ENCODE measurements at regions not wholly inside any gene's neighbourhood (a gene's known extent, or its start where the extent isn't known, plus 50 kb on each side); places are given as distances from the start of the nearest gene placed in this dataset.

- TF ChIP-seq, protein P1, sequence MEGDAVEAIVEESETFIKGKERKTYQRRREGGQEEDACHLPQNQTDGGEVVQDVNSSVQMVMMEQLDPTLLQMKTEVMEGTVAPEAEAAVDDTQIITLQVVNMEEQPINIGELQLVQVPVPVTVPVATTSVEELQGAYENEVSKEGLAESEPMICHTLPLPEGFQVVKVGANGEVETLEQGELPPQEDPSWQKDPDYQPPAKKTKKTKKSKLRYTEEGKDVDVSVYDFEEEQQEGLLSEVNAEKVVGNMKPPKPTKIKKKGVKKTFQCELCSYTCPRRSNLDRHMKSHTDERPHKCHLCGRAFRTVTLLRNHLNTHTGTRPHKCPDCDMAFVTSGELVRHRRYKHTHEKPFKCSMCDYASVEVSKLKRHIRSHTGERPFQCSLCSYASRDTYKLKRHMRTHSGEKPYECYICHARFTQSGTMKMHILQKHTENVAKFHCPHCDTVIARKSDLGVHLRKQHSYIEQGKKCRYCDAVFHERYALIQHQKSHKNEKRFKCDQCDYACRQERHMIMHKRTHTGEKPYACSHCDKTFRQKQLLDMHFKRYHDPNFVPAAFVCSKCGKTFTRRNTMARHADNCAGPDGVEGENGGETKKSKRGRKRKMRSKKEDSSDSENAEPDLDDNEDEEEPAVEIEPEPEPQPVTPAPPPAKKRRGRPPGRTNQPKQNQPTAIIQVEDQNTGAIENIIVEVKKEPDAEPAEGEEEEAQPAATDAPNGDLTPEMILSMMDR (conservative IDR thresholded peaks at IDR 0.05; ENCODE audit: low read length) = no peak
- TF ChIP-seq EZH2phosphoT487 (IDR thresholded peaks at IDR 0.05; ENCODE audit: borderline replicate concordance) = no peak
- H3F3A ChIP-seq (ENCODE audit: low read depth) = no peaks in the 10 kb centered on the region
- no peaks in the 10 kb centered on the region for H3K27me3 ChIP-seq (ENCODE audit: insufficient read depth, low read length, poor library complexity, severe bottlenecking)
- no peaks in the 10 kb centered on the region for H3K36me3 ChIP-seq (ENCODE audit: insufficient read depth, low read length)
- no peak overlapping the region for H2AFZ ChIP-seq (ENCODE audit: low read length)
- H3K9ac ChIP-seq (ENCODE audit: low read depth, low read length, poor library complexity, severe bottlenecking) = no peak overlapping the region
- no peaks in the 10 kb centered on the region for H3K9me2 ChIP-seq (replicated peaks; ENCODE audit: low read depth, low read length)
- H3K4me1 ChIP-seq (ENCODE audit: insufficient read depth, low read length, poor library complexity, severe bottlenecking) = no peaks in the 10 kb centered on the region
- H3K79me2 ChIP-seq (ENCODE audit: insufficient read depth, low read length) = no peaks in the 10 kb centered on the region
- H4K20me1 ChIP-seq (ENCODE audit: insufficient read depth, low read length, poor library complexity, severe bottlenecking) = no peaks in the 10 kb centered on the region
- no peak overlapping the region for H3K4me2 ChIP-seq (ENCODE audit: low read depth, low read length, poor library complexity, severe bottlenecking)
- no peak overlapping the region for H3K4me3 ChIP-seq (ENCODE audit: low read length, poor library complexity, severe bottlenecking)
- H3K9me3 ChIP-seq (ENCODE audit: insufficient read depth, low read depth, low read length) = no peaks in the 10 kb centered on the region
These were observed 353.8 kb upstream of the PLXNA2 start for GRCh38 chr1:208598021-208598420.

DNA sequence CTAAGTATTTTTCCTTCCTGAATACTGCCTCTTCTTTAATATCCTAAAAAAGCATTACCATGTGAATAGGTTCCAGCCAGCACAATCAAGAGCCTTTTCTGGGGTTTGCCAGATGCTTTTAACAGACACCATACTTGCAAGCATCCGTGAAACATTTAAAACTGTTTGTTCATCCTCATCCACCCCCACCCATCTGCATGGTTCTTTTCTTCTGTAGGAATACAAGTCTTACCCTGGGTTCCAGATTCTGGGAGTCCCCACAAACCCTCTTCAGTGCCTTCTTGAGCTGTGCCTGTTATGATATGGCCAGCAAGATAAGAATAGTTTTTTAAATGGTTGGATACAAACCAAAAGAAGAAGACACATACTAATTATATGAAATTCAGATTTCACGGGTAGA lies 354.9 kb upstream of the PLXNA2 start:
- Histone ChIP-seq H3K9me2 (replicated peaks; ENCODE audit: low read depth, low read length) (no peaks in the 10 kb centered on the region), H3K27me3 (ENCODE audit: insufficient read depth, low read length, poor library complexity, severe bottlenecking) (no peaks in the 10 kb centered on the region), H3K4me2 (ENCODE audit: low read depth, low read length, poor library complexity, severe bottlenecking) (no peak overlapping the region), H2AFZ (ENCODE audit: low read length) (no peak overlapping the region), H3K9me3 (ENCODE audit: insufficient read depth, low read depth, low read length) (no peaks in the 10 kb centered on the region), H3K4me1 (ENCODE audit: insufficient read depth, low read length, poor library complexity, severe bottlenecking) (no peaks in the 10 kb centered on the region), H3F3A (ENCODE audit: low read depth) (no peaks in the 10 kb centered on the region), H3K36me3 (ENCODE audit: insufficient read depth, low read length) (no peaks in the 10 kb centered on the region), H3K9ac (ENCODE audit: low read depth, low read length, poor library complexity, severe bottlenecking) (no peak overlapping the region), H3K4me3 (ENCODE audit: low read length, poor library complexity, severe bottlenecking) (no peak overlapping the region), H3K79me2 (ENCODE audit: insufficient read depth, low read length) (no peaks in the 10 kb centered on the region), H4K20me1 (ENCODE audit: insufficient read depth, low read length, poor library complexity, severe bottlenecking) (no peaks in the 10 kb centered on the region)
- TF ChIP-seq EZH2phosphoT487 (IDR thresholded peaks at IDR 0.05; ENCODE audit: borderline replicate concordance) = no peak
- TF ChIP-seq, protein P1 (conservative IDR thresholded peaks at IDR 0.05; ENCODE audit: low read length) = no peak

DNA sequence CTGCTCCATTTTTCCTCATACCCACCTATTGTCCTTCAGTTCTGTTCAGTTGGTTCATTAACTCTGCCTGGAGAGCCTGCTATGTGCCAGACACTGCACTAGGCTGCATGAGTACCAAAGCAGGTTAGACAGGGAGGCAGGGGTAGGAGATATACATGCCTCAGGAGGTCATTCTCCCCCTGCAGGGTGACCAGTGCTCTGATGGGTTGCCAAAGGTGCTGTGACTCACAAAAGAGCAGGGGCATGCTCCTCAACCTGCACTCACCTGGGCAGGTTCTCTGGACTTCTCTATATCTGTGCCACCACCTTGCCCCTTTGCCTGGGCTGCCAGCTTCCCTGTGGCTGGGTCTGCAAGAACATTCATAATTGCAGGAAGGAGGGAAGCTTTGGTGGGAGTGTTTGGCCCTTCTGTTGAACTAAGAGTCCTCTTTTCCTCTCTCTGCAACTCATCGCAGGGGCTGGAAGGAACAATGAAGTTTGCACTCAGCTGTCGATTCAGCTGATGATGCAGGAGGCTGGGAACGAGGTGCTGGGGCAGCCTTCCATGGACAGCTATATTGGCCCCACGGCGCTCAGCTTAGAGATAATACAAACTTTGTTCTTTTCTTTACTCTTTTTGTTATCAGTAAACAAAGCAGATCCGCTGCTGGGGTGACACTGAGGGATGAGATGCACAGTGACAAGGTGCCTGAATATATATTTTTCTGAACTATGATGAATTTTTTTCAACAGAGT lies 356.4 kb upstream of the PLXNA2 start:
- no peaks in the 10 kb centered on the region for H3K27me3 ChIP-seq (ENCODE audit: insufficient read depth, low read length, poor library complexity, severe bottlenecking)
- no peaks in the 10 kb centered on the region for H3K79me2 ChIP-seq (ENCODE audit: insufficient read depth, low read length)
- H3K4me3 ChIP-seq (ENCODE audit: low read length, poor library complexity, severe bottlenecking) = no peak overlapping the region
- H3K4me2 ChIP-seq (ENCODE audit: low read depth, low read length, poor library complexity, severe bottlenecking) = no peak overlapping the region
- H2AFZ ChIP-seq (ENCODE audit: low read length) = no peak overlapping the region
- no peaks in the 10 kb centered on the region for H4K20me1 ChIP-seq (ENCODE audit: insufficient read depth, low read length, poor library complexity, severe bottlenecking)
- no peaks in the 10 kb centered on the region for H3K36me3 ChIP-seq (ENCODE audit: insufficient read depth, low read length)
- no peaks in the 10 kb centered on the region for H3K4me1 ChIP-seq (ENCODE audit: insufficient read depth, low read length, poor library complexity, severe bottlenecking)
- no peaks in the 10 kb centered on the region for H3K9me2 ChIP-seq (replicated peaks; ENCODE audit: low read depth, low read length)
- no peaks in the 10 kb centered on the region for H3F3A ChIP-seq (ENCODE audit: low read depth)
- no peaks in the 10 kb centered on the region for H3K9me3 ChIP-seq (ENCODE audit: insufficient read depth, low read depth, low read length)
- no peak overlapping the region for H3K9ac ChIP-seq (ENCODE audit: low read depth, low read length, poor library complexity, severe bottlenecking)
- TF ChIP-seq, protein P1 (conservative IDR thresholded peaks at IDR 0.05; ENCODE audit: low read length) = no peak
- no peak for TF ChIP-seq EZH2phosphoT487 (IDR thresholded peaks at IDR 0.05; ENCODE audit: borderline replicate concordance)

Data from Loucy (cell line).